ENCODE measurements at regions not wholly inside any gene's neighbourhood (a gene's known extent, or its start where the extent isn't known, plus 50 kb on each side); places are given as distances from the start of the nearest gene placed in this dataset.

DNA sequence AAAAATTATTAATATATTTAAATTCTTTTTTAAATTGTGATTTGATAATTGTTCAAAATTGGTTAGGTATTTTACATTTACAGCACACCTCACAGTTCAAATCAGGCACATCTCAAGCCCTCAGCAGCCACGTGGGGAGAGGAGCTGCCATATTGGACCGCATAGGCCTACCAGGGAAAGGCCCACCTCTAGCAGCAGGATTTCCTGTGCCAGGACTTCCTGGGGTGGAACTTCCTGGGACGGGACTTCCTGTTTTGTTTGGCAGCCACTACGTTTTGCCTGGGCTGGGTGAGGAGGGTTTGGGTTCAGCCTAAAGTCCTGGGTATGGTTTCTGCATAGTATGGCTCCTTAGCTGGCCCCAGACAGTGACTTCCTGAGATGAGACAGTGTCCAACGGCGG, 298.5 kb upstream of the FOXF1 start:
- TF ChIP-seq POLR2A (IDR thresholded peaks at IDR 0.05; ENCODE audit: low read depth, low read length) (no peak), POLR2AphosphoS5 (IDR thresholded peaks at IDR 0.05; ENCODE audit: low read depth, low read length) (no peak)
